SK-MEL-5 (cell line): ENCODE measurements at regions not wholly inside any gene's neighbourhood (a gene's known extent, or its start where the extent isn't known, plus 50 kb on each side); places are given as distances from the start of the nearest gene placed in this dataset.
A peak's percentile ranks its signal among the peaks of the same experiment; 100 is the strongest.

Experiments used
- DNase-seq: peaks from one replicate; pipeline ENCODE4 v3.0.0-alpha.2; 2016; ENCODE audit warnings: low read depth, low spot score
- in situ Hi-C: cut with HindIII; loops from 2 replicates; pipeline ENCODE4 v1.10.0; 2016; ENCODE audit warnings: low sequenced_read_pairs, high pct_unique_total_duplicates, low pct_unique_long_range_greater_than_20kb

GRCh38 chr4:187767158-187767557 lies 228.4 kb upstream of the ZFP42 start:
- DNase-seq = no peak
- in situ Hi-C loops = no loop called here

DNA sequence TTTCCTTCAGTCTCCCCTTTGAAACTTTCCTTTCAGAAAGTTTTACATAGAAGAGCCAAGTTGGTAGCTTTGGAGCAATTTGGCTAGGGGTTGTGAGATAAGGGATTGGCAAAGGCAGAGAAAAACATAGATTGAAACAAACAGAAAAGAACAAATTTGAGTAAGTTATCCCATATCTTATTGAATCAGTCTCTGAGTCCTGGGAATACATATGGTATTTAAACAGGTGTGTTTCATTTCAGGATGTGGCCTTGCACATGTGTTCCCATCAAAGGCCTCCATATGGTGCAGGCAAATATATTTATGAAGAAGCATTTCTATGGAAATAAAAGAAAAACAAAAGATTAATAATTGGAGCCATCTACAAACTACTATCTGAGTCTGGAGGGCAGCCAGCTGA lies 227.9 kb upstream of the ZFP42 start:
- in situ Hi-C loops = no loop called here
- no peak for DNase-seq

DNA sequence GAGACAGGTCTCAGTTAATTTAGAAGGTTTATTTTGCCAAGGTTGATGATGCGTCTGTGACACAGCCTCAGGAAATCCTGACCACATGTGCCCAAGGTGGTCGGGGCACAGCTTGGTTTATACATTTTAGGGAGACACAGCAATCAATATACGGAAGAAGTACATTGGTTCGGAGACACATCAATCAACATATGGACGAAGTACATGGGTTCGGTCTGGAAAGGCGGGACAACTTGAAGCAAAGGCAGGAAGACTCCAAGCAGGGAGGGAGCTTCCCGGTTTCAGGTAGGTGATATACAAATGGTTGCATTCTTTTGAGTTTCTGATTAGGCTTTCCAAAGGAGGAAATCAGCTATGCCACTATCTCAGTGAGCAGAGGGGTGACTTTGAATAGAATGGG lies 225.2 kb upstream of the ZFP42 start:
- in situ Hi-C loops = no loop called here
- no peak for DNase-seq

- DNase-seq = no peak
- in situ Hi-C loops = no loop called here
Measured at GRCh38 chr4:187777954-187778353, 217.6 kb upstream of the ZFP42 start.

- in situ Hi-C loops = no loop called here
Measured at GRCh38 chr4:187780070-187780469, 215.5 kb upstream of the ZFP42 start.

GRCh38 chr4:187782286-187782824 lies 213.2 kb upstream of the ZFP42 start:
- no peak for DNase-seq
- in situ Hi-C loops = no loop called here

More at GRCh38 chr4:187780070-187780469, 215.5 kb upstream of the ZFP42 start:
- DNase-seq = no peak

DNA sequence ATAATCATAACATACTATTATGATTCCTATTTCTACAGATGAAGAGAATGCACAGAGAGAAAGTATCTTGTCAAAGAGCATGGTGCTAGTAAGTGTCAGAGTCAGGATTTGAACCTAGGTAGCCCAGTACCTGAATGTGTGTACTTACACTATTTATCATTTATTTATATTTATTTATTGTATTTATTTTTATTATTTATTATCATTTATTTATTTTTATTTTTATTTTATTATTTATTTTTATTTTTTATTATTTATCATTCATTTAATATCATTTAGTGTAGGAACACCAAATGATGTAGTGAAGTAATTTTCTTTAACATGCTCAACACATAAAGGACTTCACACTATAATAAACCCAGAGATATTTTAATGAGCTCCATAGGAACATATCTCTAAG lies 209.4 kb upstream of the ZFP42 start:
- in situ Hi-C loops = no loop called here
- DNase-seq = no peak

DNA sequence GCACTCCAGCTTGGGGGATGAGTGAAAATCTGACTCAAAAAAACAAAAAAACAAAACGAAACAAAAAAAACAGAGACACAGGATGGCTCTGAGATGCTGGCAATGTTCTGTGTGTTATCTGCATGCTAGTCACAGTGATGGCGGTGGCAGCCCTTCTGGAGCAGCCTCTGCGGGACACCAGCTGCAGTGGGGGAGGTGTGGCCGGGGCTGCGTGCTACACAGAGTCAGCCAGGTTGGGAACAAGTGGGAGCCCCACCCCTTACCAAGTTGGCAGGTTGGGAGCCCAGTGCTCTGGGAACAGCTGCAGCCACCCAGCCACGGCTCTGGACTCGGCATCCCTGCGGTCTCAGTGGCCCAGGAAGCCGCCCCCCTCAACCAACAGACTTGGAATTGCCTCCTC lies 206.5 kb upstream of the ZFP42 start:
- no peak for DNase-seq
- in situ Hi-C loops = no loop called here

DNA sequence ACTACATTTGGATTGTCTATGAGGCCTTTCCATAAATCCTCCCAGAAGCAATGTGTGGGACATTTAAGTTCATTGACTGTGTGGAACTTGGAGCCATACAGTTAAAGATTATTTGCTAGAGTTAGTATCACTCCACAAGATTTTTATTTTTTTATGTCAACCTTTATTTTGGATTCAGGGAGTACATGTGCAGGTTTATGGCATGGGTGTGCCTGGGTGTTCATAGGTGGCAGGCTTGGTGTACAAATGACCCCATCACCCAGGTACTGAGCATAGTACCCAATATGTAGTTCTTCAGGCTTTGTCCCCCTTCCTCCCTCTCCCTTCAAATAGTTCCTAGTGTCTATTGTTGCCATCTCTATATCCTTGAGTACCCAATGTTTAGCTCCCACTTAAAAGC lies 199.8 kb upstream of the ZFP42 start:
- in situ Hi-C loops = no loop called here
- DNase-seq = no peak

DNA sequence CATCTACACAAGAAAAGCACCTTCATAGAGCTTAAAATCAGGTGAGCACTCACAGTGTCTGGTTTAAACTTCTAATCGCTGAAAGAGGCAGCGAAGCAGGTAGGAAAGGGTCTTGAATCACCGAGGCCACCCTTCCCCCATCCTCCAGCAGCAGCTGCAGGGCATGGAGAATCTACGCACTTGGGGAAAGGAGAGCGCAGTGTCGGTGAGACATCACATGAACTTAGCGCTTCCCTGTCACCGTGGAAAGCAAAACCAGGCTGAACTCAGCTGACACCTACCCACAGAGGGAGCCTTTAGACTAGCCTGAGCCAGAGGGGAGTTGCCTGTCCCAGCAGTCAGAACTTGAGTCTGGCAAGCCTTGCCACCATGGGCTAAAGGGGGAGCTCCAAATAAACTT lies 197.2 kb upstream of the ZFP42 start:
- in situ Hi-C loops = no loop called here

GRCh38 chr4:187799735-187800134 lies 195.8 kb upstream of the ZFP42 start:
- no peak for DNase-seq

More for the DNA sequence above, 197.2 kb upstream of the ZFP42 start:
- DNase-seq = peak; percentile 32

DNA sequence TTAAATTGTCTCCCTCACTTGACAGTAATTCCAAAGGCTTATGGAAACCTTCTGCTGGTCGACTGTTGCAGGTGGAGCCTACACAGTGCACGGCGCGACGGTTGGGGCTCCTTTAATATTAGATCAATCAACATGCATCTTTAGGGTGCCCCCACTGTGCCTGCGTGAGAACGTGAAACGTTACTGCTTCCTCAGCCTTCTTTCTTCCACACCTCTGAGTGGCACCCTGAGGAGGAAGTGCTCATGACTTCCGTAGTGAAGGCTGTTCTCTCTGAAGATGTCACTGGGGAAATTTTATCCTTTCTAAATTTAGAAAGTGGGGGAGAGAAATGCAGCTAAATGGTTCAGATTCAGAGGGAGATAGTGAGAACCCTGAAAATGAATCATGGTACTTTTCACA lies 184.0 kb upstream of the ZFP42 start:
- in situ Hi-C loops = no loop called here
- DNase-seq = no peak

More at GRCh38 chr4:187799735-187800134, 195.8 kb upstream of the ZFP42 start:
- in situ Hi-C loops = no loop called here

GRCh38 chr4:187814737-187815465 lies 180.7 kb upstream of the ZFP42 start:
- in situ Hi-C loops = no loop called here
- no peak for DNase-seq

DNA sequence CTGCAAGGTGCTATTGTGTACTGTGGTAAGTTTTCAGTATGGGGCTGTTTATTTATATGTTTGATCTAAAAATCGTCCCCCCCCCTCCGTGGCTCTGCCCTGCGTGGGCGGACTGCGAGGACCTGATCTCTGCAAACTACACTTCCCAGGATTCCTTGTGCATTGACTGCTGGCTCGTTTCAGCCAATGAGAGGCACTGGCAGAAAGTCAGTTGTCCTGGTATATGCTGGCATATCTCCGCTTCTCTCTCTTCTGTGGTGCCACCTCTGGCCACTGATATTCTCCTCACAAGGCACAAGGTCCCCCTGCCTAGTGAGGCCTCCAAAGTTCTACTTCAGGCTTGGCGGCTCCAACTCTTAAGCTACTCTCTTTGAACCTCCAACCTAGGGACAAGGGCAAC lies 168.8 kb upstream of the ZFP42 start:
- DNase-seq = peak; percentile 85
- in situ Hi-C loops = no loop called here

DNA sequence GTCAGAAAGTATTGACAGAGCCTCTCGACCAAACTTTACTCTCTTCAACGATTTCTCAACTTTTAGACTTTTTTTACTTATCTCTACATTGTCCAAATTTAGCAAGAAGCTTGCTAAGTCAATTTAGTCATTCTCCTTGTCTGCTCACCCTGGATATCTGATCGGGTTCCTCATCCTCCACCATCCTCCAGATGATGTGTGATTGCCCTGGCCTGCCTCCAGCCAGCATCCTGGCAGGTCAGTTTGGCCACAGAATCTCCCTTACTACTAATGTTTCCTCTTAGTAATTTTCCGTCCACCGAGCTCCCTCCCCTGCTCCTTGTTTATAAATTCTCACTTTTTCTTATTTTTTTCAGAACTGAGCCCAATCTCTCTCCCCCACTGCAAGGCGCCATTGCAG lies 167.9 kb upstream of the ZFP42 start:
- no peak for DNase-seq
- in situ Hi-C loops = no loop called here

GRCh38 chr4:187839765-187840164 lies 155.8 kb upstream of the ZFP42 start:
- in situ Hi-C loops = no loop called here
- no peak for DNase-seq

DNA sequence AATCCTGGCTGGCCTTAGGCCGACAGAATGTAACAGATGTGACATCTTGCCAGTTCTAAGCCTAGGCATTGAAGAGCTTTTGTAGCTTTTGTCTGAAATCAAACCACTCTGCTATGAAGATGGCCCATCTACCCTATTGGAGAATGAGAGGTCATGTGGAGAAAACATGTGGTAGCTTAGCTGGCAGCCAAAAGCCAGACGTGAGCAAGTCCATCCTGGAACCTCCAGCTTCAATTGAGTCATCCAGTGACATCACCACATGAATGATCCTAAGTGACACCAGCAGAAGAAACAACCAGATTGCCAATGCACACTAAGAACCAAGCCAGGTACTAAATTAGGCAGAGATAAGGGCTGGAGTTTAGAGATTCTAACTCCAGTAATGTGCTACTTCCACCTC lies 154.8 kb upstream of the ZFP42 start:
- no peak for DNase-seq
- in situ Hi-C loops = no loop called here

DNA sequence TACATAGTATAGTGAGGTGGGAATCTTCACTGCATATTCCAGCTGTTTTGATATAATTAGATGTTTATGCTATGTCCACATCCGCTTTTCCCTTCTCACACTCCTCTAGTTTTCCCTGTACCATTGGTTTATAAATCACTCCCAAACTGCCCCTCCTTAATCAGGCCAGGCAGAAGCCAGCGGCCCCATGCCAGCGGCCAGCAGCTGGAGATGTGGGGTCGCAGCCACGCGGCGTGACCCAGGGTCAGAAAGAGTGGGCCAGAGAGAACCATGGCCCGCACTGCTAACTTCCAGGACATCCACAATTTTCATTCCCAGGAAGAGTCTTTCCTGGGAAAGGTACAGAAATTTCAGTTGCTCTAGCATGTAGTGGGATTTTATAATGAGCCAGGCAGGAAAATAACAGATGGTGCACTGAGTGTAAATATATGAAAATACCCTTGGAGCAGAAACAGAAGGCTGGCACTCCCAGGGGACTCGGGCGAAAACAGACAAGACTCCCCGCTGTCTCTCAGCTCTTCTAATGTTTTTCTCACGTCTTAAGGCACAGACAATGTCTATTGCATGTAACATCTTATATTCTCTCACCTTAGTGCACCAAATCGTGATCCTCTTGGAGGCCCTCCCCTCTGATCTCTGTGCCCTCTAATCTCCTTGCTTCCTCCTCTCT lies 145.9 kb upstream of the ZFP42 start:
- no peak for DNase-seq
- in situ Hi-C loops = no loop called here

DNA sequence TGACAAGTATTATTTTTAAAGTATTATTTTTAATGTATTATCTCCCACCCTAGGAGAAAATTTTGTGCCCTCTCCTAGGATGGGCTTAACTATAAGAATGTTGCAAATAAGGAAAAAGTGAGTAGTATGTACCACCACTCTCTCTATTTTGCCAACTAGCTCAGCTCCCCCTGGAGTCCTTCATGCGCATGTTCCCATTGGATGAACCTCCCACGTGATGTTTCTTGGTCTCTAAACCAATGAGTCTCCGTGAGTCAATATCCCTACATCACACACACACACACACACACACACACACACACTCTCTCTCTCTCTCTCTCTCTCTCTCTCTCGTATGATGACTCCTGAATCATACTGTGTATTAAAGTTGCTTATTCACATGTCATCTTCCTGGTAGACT lies 129.7 kb upstream of the ZFP42 start:
- DNase-seq = peak; percentile 30
- in situ Hi-C loops = no loop called here
